ENCODE measurements at regions not wholly inside any gene's neighbourhood (a gene's known extent, or its start where the extent isn't known, plus 50 kb on each side); places are given as distances from the start of the nearest gene placed in this dataset.
A peak's percentile ranks its signal among the peaks of the same experiment; 100 is the strongest.

DNA sequence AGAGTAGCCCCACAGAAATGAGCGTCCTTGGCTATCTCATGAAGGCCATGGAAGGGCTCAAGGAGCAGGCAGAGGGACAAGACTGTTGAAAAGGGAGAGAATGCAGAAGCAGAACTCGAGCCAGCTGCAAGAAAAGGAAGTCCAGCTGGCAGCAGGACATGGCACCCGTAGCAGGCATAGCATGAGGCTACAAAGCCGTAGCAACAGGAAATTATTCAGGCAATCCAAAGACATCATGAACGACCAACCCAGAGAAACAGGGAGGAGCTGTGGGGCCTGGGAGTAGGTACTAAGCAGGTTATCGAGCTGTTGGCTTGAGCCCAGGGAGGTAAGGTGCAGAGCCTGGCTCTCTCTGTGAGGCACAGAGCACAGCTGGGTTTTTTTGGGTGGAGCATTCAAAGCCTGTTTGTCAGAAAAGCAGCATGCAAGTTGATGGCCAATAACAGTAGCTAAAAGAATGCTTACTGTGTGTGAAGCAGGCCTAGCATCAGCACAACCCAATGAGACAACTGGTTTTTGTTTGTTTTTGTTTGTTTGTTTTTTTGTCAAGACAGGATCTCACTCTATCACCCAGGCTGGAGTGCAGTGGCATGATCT, 144.0 kb upstream of the SMAD3 start:
- H3K4me3 Mint-ChIP-seq (ENCODE audit: unreplicated experiment), result no peak overlapping the region
- TF ChIP-seq, protein P1, sequence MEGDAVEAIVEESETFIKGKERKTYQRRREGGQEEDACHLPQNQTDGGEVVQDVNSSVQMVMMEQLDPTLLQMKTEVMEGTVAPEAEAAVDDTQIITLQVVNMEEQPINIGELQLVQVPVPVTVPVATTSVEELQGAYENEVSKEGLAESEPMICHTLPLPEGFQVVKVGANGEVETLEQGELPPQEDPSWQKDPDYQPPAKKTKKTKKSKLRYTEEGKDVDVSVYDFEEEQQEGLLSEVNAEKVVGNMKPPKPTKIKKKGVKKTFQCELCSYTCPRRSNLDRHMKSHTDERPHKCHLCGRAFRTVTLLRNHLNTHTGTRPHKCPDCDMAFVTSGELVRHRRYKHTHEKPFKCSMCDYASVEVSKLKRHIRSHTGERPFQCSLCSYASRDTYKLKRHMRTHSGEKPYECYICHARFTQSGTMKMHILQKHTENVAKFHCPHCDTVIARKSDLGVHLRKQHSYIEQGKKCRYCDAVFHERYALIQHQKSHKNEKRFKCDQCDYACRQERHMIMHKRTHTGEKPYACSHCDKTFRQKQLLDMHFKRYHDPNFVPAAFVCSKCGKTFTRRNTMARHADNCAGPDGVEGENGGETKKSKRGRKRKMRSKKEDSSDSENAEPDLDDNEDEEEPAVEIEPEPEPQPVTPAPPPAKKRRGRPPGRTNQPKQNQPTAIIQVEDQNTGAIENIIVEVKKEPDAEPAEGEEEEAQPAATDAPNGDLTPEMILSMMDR (IDR thresholded peaks at IDR 0.05; ENCODE audit: unreplicated experiment), result no peak
- no peaks in the 10 kb centered on the region for H3K9me3 Mint-ChIP-seq (ENCODE audit: unreplicated experiment)
- H3K27me3 Mint-ChIP-seq (ENCODE audit: unreplicated experiment), result peaks cover 2% of the 10 kb centered on the region
- H3K36me3 Mint-ChIP-seq (ENCODE audit: low read depth, unreplicated experiment), result peaks cover 5% of the 10 kb centered on the region
- DNase-seq (ENCODE audit: low spot score), result no peak
- no peak overlapping the region for H3K27ac Mint-ChIP-seq (ENCODE audit: unreplicated experiment)
- peaks cover 11% of the 10 kb centered on the region for H3K4me1 Mint-ChIP-seq (ENCODE audit: unreplicated experiment)

DNA sequence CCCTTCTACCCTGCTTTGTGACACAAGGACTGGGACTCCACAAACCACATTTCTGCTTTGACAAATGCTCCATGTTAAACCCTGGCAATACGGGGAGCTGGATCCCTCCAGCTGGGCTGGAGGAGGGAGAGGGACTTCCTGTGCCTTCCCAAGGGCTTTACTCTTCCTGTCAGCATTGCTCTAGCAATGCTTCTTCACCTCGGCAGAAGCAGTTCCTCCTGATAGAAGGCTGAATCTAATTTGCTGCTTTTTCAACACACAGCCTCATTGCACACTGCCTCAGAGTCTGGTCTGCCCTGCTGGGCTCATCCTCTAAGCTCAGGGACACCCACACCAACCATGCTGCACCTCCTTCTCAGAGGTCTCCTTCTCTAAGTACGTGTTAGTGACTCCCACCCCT, 142.8 kb upstream of the SMAD3 start:
- no peak for DNase-seq (ENCODE audit: low spot score)
- Mint-ChIP-seq H3K36me3 (ENCODE audit: low read depth, unreplicated experiment) (peaks cover 5% of the 10 kb centered on the region), H3K27ac (ENCODE audit: unreplicated experiment) (no peak overlapping the region), H3K4me3 (ENCODE audit: unreplicated experiment) (no peak overlapping the region), H3K4me1 (ENCODE audit: unreplicated experiment) (peaks cover 13% of the 10 kb centered on the region), H3K9me3 (ENCODE audit: unreplicated experiment) (no peaks in the 10 kb centered on the region), H3K27me3 (ENCODE audit: unreplicated experiment) (peaks cover 2% of the 10 kb centered on the region)
- TF ChIP-seq, protein P1 (IDR thresholded peaks at IDR 0.05; ENCODE audit: unreplicated experiment), result no peak

DNA sequence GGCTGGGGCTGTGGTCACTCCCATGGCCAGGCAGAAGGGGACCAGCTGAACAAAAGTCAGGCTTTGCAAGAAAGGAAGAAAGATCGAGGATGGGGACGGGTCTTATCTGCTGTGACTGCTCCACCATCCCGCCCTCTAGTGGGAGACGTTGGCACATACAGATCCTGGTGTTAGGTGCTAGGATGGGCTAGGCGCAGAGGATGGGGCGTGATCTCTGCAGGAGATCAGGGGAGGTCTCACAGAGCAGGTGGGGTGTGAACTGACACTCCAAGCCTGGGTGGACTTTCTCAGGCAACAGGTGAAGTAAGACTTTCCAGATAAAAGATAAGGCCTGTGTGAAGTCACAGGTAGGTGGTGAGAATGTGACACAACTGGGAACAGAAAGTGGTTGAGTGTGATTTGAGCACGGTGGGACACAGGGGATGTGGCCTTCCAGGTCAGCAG, 141.9 kb upstream of the SMAD3 start:
- Mint-ChIP-seq H3K36me3 (ENCODE audit: low read depth, unreplicated experiment) (peaks cover 5% of the 10 kb centered on the region), H3K4me3 (ENCODE audit: unreplicated experiment) (no peak overlapping the region), H3K27me3 (ENCODE audit: unreplicated experiment) (peaks cover 2% of the 10 kb centered on the region), H3K9me3 (ENCODE audit: unreplicated experiment) (no peaks in the 10 kb centered on the region), H3K4me1 (ENCODE audit: unreplicated experiment) (peaks cover 19% of the 10 kb centered on the region), H3K27ac (ENCODE audit: unreplicated experiment) (no peak overlapping the region)
- TF ChIP-seq, protein P1 (IDR thresholded peaks at IDR 0.05; ENCODE audit: unreplicated experiment), result peak; percentile 52
- peak; percentile 36 for DNase-seq (ENCODE audit: low spot score)

DNA sequence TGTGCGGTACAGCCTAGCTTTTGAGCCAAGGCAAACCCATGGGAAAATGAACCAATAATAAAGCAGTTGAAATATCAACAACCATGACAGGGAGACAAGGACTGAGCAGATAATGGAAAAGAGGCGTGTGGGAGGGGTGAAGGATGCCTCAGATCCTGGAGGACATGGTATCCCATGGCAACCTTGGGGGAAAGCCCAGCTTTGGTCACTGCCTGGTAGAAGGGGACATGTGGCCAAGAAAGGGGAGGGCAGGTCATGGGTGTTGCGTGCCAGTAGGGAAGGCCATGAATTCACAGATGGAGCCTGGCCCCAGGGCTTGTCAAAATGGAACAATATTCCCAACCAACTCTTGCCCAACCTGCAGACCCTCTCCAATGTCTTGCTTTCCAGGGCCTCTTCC, 140.5 kb upstream of the SMAD3 start:
- H3K4me1 Mint-ChIP-seq (ENCODE audit: unreplicated experiment), result peaks cover 21% of the 10 kb centered on the region
- H3K9me3 Mint-ChIP-seq (ENCODE audit: unreplicated experiment), result no peaks in the 10 kb centered on the region
- no peak overlapping the region for H3K4me3 Mint-ChIP-seq (ENCODE audit: unreplicated experiment)
- H3K36me3 Mint-ChIP-seq (ENCODE audit: low read depth, unreplicated experiment), result peaks cover 5% of the 10 kb centered on the region
- DNase-seq (ENCODE audit: low spot score), result no peak
- TF ChIP-seq, protein P1 (IDR thresholded peaks at IDR 0.05; ENCODE audit: unreplicated experiment), result no peak
- peaks cover 4% of the 10 kb centered on the region for H3K27me3 Mint-ChIP-seq (ENCODE audit: unreplicated experiment)
- H3K27ac Mint-ChIP-seq (ENCODE audit: unreplicated experiment), result no peak overlapping the region

DNA sequence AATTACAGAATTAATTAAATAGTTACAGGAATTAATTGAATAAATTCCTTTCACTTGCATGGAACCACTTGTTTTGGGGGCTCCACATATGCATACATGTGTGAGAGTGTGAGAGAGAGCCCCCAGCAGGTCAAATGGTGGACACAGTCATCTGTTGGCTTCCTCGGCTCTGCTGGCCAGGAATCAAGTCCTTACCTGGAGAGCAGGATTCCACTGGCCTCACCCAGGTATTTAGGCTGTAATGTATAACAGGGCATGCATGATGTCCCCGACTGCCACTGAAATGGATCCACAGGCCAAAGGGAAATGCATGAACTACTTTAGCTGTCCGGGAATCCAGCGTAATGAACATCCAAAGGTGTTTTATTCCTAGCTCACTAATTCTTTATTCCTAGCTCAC, 139.7 kb upstream of the SMAD3 start:
- peaks cover 5% of the 10 kb centered on the region for H3K36me3 Mint-ChIP-seq (ENCODE audit: low read depth, unreplicated experiment)
- peaks cover 21% of the 10 kb centered on the region for H3K4me1 Mint-ChIP-seq (ENCODE audit: unreplicated experiment)
- H3K9me3 Mint-ChIP-seq (ENCODE audit: unreplicated experiment), result no peaks in the 10 kb centered on the region
- H3K27ac Mint-ChIP-seq (ENCODE audit: unreplicated experiment), result no peak overlapping the region
- no peak overlapping the region for H3K4me3 Mint-ChIP-seq (ENCODE audit: unreplicated experiment)
- H3K27me3 Mint-ChIP-seq (ENCODE audit: unreplicated experiment), result peaks cover 4% of the 10 kb centered on the region
- no peak for DNase-seq (ENCODE audit: low spot score)
- TF ChIP-seq, protein P1 (IDR thresholded peaks at IDR 0.05; ENCODE audit: unreplicated experiment), result no peak

Data from endothelial cell (in vitro differentiated cells).